ENCODE measurements at regions not wholly inside any gene's neighbourhood (a gene's known extent, or its start where the extent isn't known, plus 50 kb on each side); places are given as distances from the start of the nearest gene placed in this dataset.

- Mint-ChIP-seq H3K4me1 (no peaks in the 10 kb centered on the region), H3K27ac (ENCODE audit: low read depth) (no peak overlapping the region), H3K36me3 (ENCODE audit: insufficient read depth) (no peaks in the 10 kb centered on the region), H3K27me3 (no peaks in the 10 kb centered on the region), H3K9me3 (peaks cover 8% of the 10 kb centered on the region), H3K4me3 (no peak overlapping the region)
- ATAC-seq (replicated peaks; ENCODE audit: extremely low read depth, poor library complexity, severe bottlenecking) (no peak), DNase-seq (ENCODE audit: low spot score in 2 of 2) (no peak)
Observed at GRCh38 chr9:13361076-13361475, 81.6 kb upstream of the MPDZ start.

DNA sequence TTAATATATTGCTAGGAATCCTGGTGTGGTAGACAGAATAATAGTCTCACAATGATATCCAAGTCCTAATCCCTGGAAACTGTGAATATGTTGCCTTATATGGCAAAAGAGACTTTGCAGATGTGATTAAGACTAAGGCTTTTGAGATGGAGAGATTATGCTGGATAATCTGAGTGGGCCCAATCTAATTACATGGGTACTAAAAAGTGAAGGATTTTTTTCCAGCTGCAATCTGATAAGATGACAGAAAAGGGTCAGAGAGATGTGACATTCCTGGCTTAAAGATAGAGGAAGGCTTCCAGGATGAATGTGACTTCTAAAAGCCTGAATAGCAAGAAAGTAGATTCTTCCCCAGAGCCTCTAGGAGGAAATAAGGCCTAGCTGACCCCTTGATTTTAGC is 80.7 kb upstream of the MPDZ start:
- H3K36me3 Mint-ChIP-seq (ENCODE audit: insufficient read depth): no peaks in the 10 kb centered on the region
- no peak overlapping the region for H3K4me3 Mint-ChIP-seq
- DNase-seq (ENCODE audit: low spot score in 2 of 2): no peak
- H3K4me1 Mint-ChIP-seq: no peaks in the 10 kb centered on the region
- H3K27ac Mint-ChIP-seq (ENCODE audit: low read depth): no peak overlapping the region
- peaks cover 8% of the 10 kb centered on the region for H3K9me3 Mint-ChIP-seq
- H3K27me3 Mint-ChIP-seq: no peaks in the 10 kb centered on the region
- ATAC-seq (replicated peaks; ENCODE audit: extremely low read depth, poor library complexity, severe bottlenecking): no peak

DNA sequence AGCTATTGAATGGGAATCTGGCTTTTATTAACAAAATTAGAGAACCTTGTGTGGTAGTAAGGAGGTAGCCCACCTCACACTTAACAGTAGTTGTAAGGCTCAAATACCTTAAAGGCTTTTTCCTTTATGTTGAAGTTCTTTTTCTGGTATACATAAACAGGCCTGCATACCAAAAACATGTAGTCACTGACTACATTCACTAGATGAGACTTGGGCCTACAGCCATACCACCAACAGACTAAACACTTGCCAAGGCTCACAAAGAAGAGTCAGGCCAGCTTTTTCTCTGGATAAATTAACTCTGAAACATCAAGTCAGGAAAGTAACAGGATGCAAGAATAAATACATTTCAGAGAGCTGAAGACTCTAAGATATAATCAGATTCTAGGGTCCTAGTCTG is 78.6 kb upstream of the MPDZ start:
- Mint-ChIP-seq H3K4me1 (no peaks in the 10 kb centered on the region), H3K4me3 (no peak overlapping the region), H3K27ac (ENCODE audit: low read depth) (no peak overlapping the region), H3K36me3 (ENCODE audit: insufficient read depth) (no peaks in the 10 kb centered on the region), H3K9me3 (peaks cover 8% of the 10 kb centered on the region), H3K27me3 (no peaks in the 10 kb centered on the region)
- DNase-seq (ENCODE audit: low spot score in 2 of 2) (no peak), ATAC-seq (replicated peaks; ENCODE audit: extremely low read depth, poor library complexity, severe bottlenecking) (no peak)

- no peak overlapping the region for H3K4me3 Mint-ChIP-seq
- H3K36me3 Mint-ChIP-seq (ENCODE audit: insufficient read depth): no peaks in the 10 kb centered on the region
- no peaks in the 10 kb centered on the region for H3K27me3 Mint-ChIP-seq
- H3K9me3 Mint-ChIP-seq: peaks cover 8% of the 10 kb centered on the region
- DNase-seq (ENCODE audit: low spot score in 2 of 2) (no peak), ATAC-seq (replicated peaks; ENCODE audit: extremely low read depth, poor library complexity, severe bottlenecking) (no peak)
- H3K4me1 Mint-ChIP-seq: no peaks in the 10 kb centered on the region
- no peak overlapping the region for H3K27ac Mint-ChIP-seq (ENCODE audit: low read depth)
Observed at GRCh38 chr9:13354733-13355132, 75.2 kb upstream of the MPDZ start.

GRCh38 chr9:13352451-13352979 is 73.0 kb upstream of the MPDZ start:
- Mint-ChIP-seq H3K4me1 (no peaks in the 10 kb centered on the region), H3K27me3 (no peaks in the 10 kb centered on the region), H3K36me3 (ENCODE audit: insufficient read depth) (no peaks in the 10 kb centered on the region), H3K9me3 (peaks cover 3% of the 10 kb centered on the region), H3K4me3 (no peak overlapping the region), H3K27ac (ENCODE audit: low read depth) (no peak overlapping the region)
- no peak for ATAC-seq (replicated peaks; ENCODE audit: extremely low read depth, poor library complexity, severe bottlenecking)
- DNase-seq (ENCODE audit: low spot score in 2 of 2): no peak

GRCh38 chr9:13351778-13352386 is 72.4 kb upstream of the MPDZ start:
- ATAC-seq (replicated peaks; ENCODE audit: extremely low read depth, poor library complexity, severe bottlenecking) (no peak), DNase-seq (ENCODE audit: low spot score in 2 of 2) (no peak)
- Mint-ChIP-seq H3K27ac (ENCODE audit: low read depth) (no peak overlapping the region), H3K4me1 (no peaks in the 10 kb centered on the region), H3K36me3 (ENCODE audit: insufficient read depth) (no peaks in the 10 kb centered on the region), H3K27me3 (no peaks in the 10 kb centered on the region), H3K9me3 (no peaks in the 10 kb centered on the region), H3K4me3 (no peak overlapping the region)

DNA sequence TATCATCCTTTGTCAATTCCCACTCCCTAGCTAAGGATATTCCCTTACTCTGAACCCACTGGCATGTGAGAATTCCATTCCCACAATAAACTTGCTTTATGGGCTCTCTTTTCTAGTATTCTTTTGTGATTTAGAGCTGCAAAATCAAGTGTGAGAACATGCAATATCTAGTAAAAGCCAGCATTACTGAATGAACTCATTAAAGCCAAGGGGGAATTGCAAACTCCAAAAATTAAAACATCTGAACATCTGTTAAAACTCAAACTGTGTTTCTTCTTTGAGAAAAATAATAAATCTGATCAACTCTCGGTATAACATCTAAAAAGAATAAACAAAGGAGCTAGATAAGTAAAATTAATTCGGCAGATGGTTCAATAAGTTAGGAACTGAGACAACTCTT is 53.1 kb upstream of the MPDZ start:
- H3K4me3 Mint-ChIP-seq: no peak overlapping the region
- ATAC-seq (replicated peaks; ENCODE audit: extremely low read depth, poor library complexity, severe bottlenecking) (no peak), DNase-seq (ENCODE audit: low spot score in 2 of 2) (no peak)
- no peaks in the 10 kb centered on the region for H3K36me3 Mint-ChIP-seq (ENCODE audit: insufficient read depth)
- H3K4me1 Mint-ChIP-seq: no peaks in the 10 kb centered on the region
- no peaks in the 10 kb centered on the region for H3K27me3 Mint-ChIP-seq
- H3K27ac Mint-ChIP-seq (ENCODE audit: low read depth): no peak overlapping the region
- peaks cover 6% of the 10 kb centered on the region for H3K9me3 Mint-ChIP-seq

GRCh38 chr9:13331320-13331719 is 51.8 kb upstream of the MPDZ start:
- Mint-ChIP-seq H3K9me3 (peaks cover 9% of the 10 kb centered on the region), H3K27me3 (no peaks in the 10 kb centered on the region), H3K4me1 (no peaks in the 10 kb centered on the region), H3K27ac (ENCODE audit: low read depth) (no peak overlapping the region), H3K4me3 (no peak overlapping the region), H3K36me3 (ENCODE audit: insufficient read depth) (no peaks in the 10 kb centered on the region)
- DNase-seq (ENCODE audit: low spot score in 2 of 2) (no peak), ATAC-seq (replicated peaks; ENCODE audit: extremely low read depth, poor library complexity, severe bottlenecking) (no peak)

- DNase-seq (ENCODE audit: low spot score in 2 of 2) (no peak), ATAC-seq (replicated peaks; ENCODE audit: extremely low read depth, poor library complexity, severe bottlenecking) (no peak)
- Mint-ChIP-seq H3K4me3 (no peak overlapping the region), H3K9me3 (peaks cover 6% of the 10 kb centered on the region), H3K36me3 (ENCODE audit: insufficient read depth) (no peaks in the 10 kb centered on the region), H3K27ac (ENCODE audit: low read depth) (no peak overlapping the region), H3K27me3 (no peaks in the 10 kb centered on the region), H3K4me1 (no peaks in the 10 kb centered on the region)
Observed at GRCh38 chr9:13330396-13331004, 51.0 kb upstream of the MPDZ start.
